GM12878 (cell line): ENCODE measurements at regions not wholly inside any gene's neighbourhood (a gene's known extent, or its start where the extent isn't known, plus 50 kb on each side); places are given as distances from the start of the nearest gene placed in this dataset.

Source experiments
- ATAC-seq: fragments of 200-7000 bp; cut with Tn5 transposase; 3 replicates; pipeline ENCODE4 v1.9.1; 2020; ENCODE audit warnings: mild to moderate bottlenecking, moderate library complexity
- BruUV-seq: library from RNA; stranded (reverse); fragments of 400-500 nt; replicated peaks from 2 replicates; lab custom pipeline; 2021; lab: Mats Ljungman, UMichigan
- CTCF ChIA-PET: fragments of 300-600 bp; sonication (Branson Sonifier 250); formaldehyde crosslinking; extraction: SDS; loops from one replicate; lab custom pipeline; 2021; ENCODE audit warnings: inconsistent platforms; lab: Yijun Ruan, JAX
- POLR2A ChIA-PET: fragments of 350-600 bp; formaldehyde crosslinking; extraction: SDS; loops from one replicate; lab custom pipeline; 2021; ENCODE audit warnings: inconsistent platforms; lab: Charles Lee
- RAD21 ChIA-PET: fragments of 300-600 bp; sonication (Branson Sonifier 250); formaldehyde crosslinking; loops from one replicate; lab custom pipeline; 2023; ENCODE audit warnings: antibody characterized with exemption; ENCODE audit not compliant: unreplicated experiment; lab: Charles Lee
- SMC1A ChIA-PET: fragments of 300-600 bp; sonication (Branson Sonifier 250); formaldehyde crosslinking; loops from one replicate; lab custom pipeline; 2023; ENCODE audit not compliant: unreplicated experiment, uncharacterized antibody; lab: Charles Lee
- DNase-seq: peaks from one replicate; pipeline ENCODE4 v3.0.0-alpha.2; 2011; ENCODE audit warnings: low read depth, low spot score
- FAIRE-seq: peaks from 3 replicates; lab custom pipeline; 2011; peaks lifted over from hg19 to GRCh38; lab: Jason Lieb, UNC
- H2AFZ ChIP-seq: 2 replicates; pipeline ENCODE4 v1.6.0; 2011; ENCODE audit warnings: low read depth, low read length, control low read depth; ENCODE audit not compliant: control insufficient read depth
- H3K27ac ChIP-seq: 2 replicates; pipeline ENCODE4 v1.5.1; 2011; ENCODE audit warnings: control low read depth; ENCODE audit not compliant: control insufficient read depth, insufficient read depth
- H3K27me3 ChIP-seq, 2 experiments: replicated peaks in 1 of 2; 2 replicates each; pipeline versions ENCODE4 v1.6.0 to v1.6.1; 2011; ENCODE audit warnings: low read length in 1 of 2; ENCODE audit not compliant: control insufficient read depth in 2 of 2, insufficient read depth in 2 of 2
- H3K36me3 ChIP-seq, 2 experiments: 2 replicates each; pipeline ENCODE4 v1.5.1; 2011; ENCODE audit warnings: low read length in 1 of 2; ENCODE audit not compliant: control insufficient read depth in 2 of 2, insufficient read depth in 2 of 2
- H3K4me1 ChIP-seq: 2 replicates; pipeline ENCODE4 v1.6.1; 2011; ENCODE audit warnings: mild to moderate bottlenecking, low read length, moderate library complexity, mixed read lengths; ENCODE audit not compliant: control insufficient read depth, insufficient read depth
- H3K4me2 ChIP-seq: 2 replicates; pipeline ENCODE4 v1.6.0; 2011; ENCODE audit warnings: control low read depth; ENCODE audit not compliant: control insufficient read depth, insufficient read depth
- H3K4me3 ChIP-seq: fragments of 200-600 bp; sonication (generic); 2 replicates; pipeline ENCODE4 v1.5.1; 2016
- H3K79me2 ChIP-seq: 2 replicates; pipeline ENCODE4 v1.6.0; 2011; ENCODE audit warnings: low read length; ENCODE audit not compliant: control insufficient read depth, insufficient read depth
- H3K9ac ChIP-seq: 2 replicates; pipeline ENCODE4 v1.8.0; 2011; ENCODE audit warnings: low read length, control low read depth, mixed read lengths; ENCODE audit not compliant: control insufficient read depth, insufficient read depth
- H3K9me3 ChIP-seq: replicated peaks from 3 replicates; pipeline ENCODE4 v1.5.1; 2011; ENCODE audit warnings: mild to moderate bottlenecking, low read length; ENCODE audit not compliant: control insufficient read depth, insufficient read depth
- H4K20me1 ChIP-seq: 2 replicates; pipeline ENCODE4 v1.6.0; 2011; ENCODE audit not compliant: control insufficient read depth, insufficient read depth
- CHD4 ChIP-seq: fragments of 200-600 bp; sonication (generic); IDR thresholded peaks from 2 replicates; pipeline ENCODE4 v1.6.1; 2016; ENCODE audit warnings: mild to moderate bottlenecking
- IKZF2 ChIP-seq, 2 experiments: fragments of 450-650 bp; IDR thresholded peaks; 2 replicates each; pipeline ENCODE4 v1.6.1; 2017; ENCODE audit warnings: mild to moderate bottlenecking in 2 of 2, moderate library complexity in 2 of 2
- KDM1A ChIP-seq: fragments of 200-600 bp; sonication (generic); IDR thresholded peaks from 2 replicates; pipeline ENCODE4 v1.6.1; 2016; ENCODE audit warnings: borderline replicate concordance
- PAX8 ChIP-seq: fragments of 450-650 bp; IDR thresholded peaks from 2 replicates; pipeline ENCODE4 v1.6.1; 2017; ENCODE audit warnings: mild to moderate bottlenecking, moderate library complexity
- RAD21 ChIP-seq: IDR thresholded peaks from 2 replicates; pipeline ENCODE4 v1.6.1; 2011; ENCODE audit warnings: mild to moderate bottlenecking, low read depth, low read length, moderate library complexity; ENCODE audit not compliant: insufficient read depth
- RELA ChIP-seq: fragments of 450-650 bp; IDR thresholded peaks from 2 replicates; pipeline ENCODE4 v1.8.0; 2014; ENCODE audit warnings: borderline replicate concordance; ENCODE audit not compliant: partially characterized antibody
- REST ChIP-seq: IDR thresholded peaks from 2 replicates; pipeline ENCODE4 v1.6.1; 2012; ENCODE audit warnings: mild to moderate bottlenecking, low read depth, low read length
- SIN3A ChIP-seq: IDR thresholded peaks from 2 replicates; pipeline ENCODE4 v1.6.1; 2012; ENCODE audit warnings: low read depth, low read length, improper control_type of control experiment
- SMC3 ChIP-seq: IDR thresholded peaks from 2 replicates; pipeline ENCODE4 v1.6.1; 2011; ENCODE audit warnings: low read length, improper control_type of control experiment, borderline replicate concordance
- ZNF217 ChIP-seq: fragments of 450-650 bp; IDR thresholded peaks from 2 replicates; pipeline ENCODE4 v1.6.1; 2017; ENCODE audit warnings: antibody characterized with exemption, mild to moderate bottlenecking
- WGBS: methylation state at CpG from one replicate; pipeline ENCODE4 v1.1.6; 2016; ENCODE audit warnings: low lambda C conversion rate; ENCODE audit not compliant: insufficient replicate concordance, insufficient coverage; ENCODE audit errors: missing lambda C conversion rate; 5-methylcytosine and 5-hydroxymethylcytosine counted together
- in situ Hi-C: fragments of 300-500 bp; cut with MboI; formaldehyde crosslinking; loops from 9 replicates; pipeline ENCODE4 v1.14.3; 2018; ENCODE audit warnings: mixed read lengths
- intact Hi-C: fragments of 100-400 bp; cut with micrococcal nuclease; formaldehyde crosslinking; loops from one replicate; pipeline ENCODE4 v1.14.2; 2022; ENCODE audit not compliant: unreplicated experiment

GRCh38 chr5:124549891-124550436, 196.5 kb downstream of the ZNF608 start:
- Histone ChIP-seq H3K9ac (no peak overlapping the region), H3K4me2 (no peak overlapping the region), H3K4me1 (no peaks in the 10 kb centered on the region), H4K20me1 (no peaks in the 10 kb centered on the region), H3K27ac (no peak overlapping the region), H3K27me3 (no peaks in the 10 kb centered on the region; a peak in 1 of 4 replicates), H3K9me3 (no peaks in the 10 kb centered on the region; the same call in 2 of the 3 replicates), H2AFZ (no peak overlapping the region), H3K4me3 (no peak overlapping the region), H3K79me2 (no peaks in the 10 kb centered on the region), H3K36me3 (no peaks in the 10 kb centered on the region)
- TF ChIP-seq ZNF217 (no peak), CHD4 (no peak), KDM1A (no peak), SMC3 (no peak), SIN3A (no peak), PAX8 (no peak)
- no TSS peak for BruUV-seq
- WGBS = 73% methylated on average over 4 of the region's 4 CpGs
- in situ Hi-C loops (no loop called here), intact Hi-C loops (no loop called here)
- SMC1A ChIA-PET = interaction anchor here (0.6 to 1.2 kb wide), 2 partner anchors 182 to 748 kb away, joined by 3 to 4 read pairs; no protein-coding TSS in a partner anchor
- DNase-seq (no peak), ATAC-seq (no peak), FAIRE-seq (no peak)
- POLR2A ChIA-PET = no interaction called here
- RAD21 ChIA-PET = no interaction called here
- CTCF ChIA-PET = no interaction called here

DNA sequence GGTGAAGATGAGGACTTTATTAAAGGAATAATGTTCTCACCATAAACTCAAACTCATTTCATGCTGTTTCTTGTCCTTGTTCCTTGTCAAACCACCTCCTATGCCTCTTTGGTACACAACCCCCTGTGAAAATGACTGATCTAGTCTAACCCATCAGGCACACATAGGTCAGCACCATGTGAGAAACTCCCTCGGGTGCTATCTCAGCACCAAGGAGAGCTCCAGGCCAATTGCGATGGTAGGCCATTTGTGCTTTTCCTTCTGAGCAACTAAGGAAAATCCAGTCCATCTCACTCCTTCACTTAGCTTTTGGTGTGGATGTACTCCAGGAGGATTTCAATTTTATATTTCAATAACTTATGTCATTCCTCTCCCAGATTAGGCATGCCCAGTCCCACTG, 199.8 kb downstream of the ZNF608 start:
- no peaks in the 10 kb centered on the region for H3K36me3 ChIP-seq
- WGBS = 53% methylated on average over 2 of the region's 2 CpGs
- H3K27ac ChIP-seq = no peak overlapping the region
- no peaks in the 10 kb centered on the region for H4K20me1 ChIP-seq
- H3K4me2 ChIP-seq = no peak overlapping the region
- FAIRE-seq = no peak
- no peak for ATAC-seq
- H3K79me2 ChIP-seq = no peaks in the 10 kb centered on the region
- CTCF ChIA-PET = no interaction called here
- H3K4me1 ChIP-seq = no peaks in the 10 kb centered on the region
- RAD21 ChIA-PET = interaction anchor here (0.6 kb wide), 1 partner anchor 36 kb away, joined by 4 read pairs; no protein-coding TSS in a partner anchor
- no peak for TF ChIP-seq IKZF2 (IDR thresholded peaks at IDR 0.05)
- peak; percentile 86 for TF ChIP-seq REST
- TF ChIP-seq RAD21 = no peak
- no peak for TF ChIP-seq RELA
- SMC1A ChIA-PET = no interaction called here
- no peak overlapping the region for H3K9ac ChIP-seq
- BruUV-seq = no TSS peak
- intact Hi-C loops (no loop called here), in situ Hi-C loops (no loop called here)
- no peaks in the 10 kb centered on the region; the same call in 2 of the 3 replicates for H3K9me3 ChIP-seq
- POLR2A ChIA-PET = no interaction called here
- H2AFZ ChIP-seq = no peak overlapping the region
- no peak overlapping the region for H3K4me3 ChIP-seq
- H3K27me3 ChIP-seq = no peaks in the 10 kb centered on the region; a peak in 1 of 4 replicates
- DNase-seq = no peak
